Natural killer cell (primary cell): ENCODE measurements at regions not wholly inside any gene's neighbourhood (a gene's known extent, or its start where the extent isn't known, plus 50 kb on each side); places are given as distances from the start of the nearest gene placed in this dataset.

Experiments
- ATAC-seq, 3 donors: fragments of 150-1000 bp in 2 of 3; fragments of 200-7000 bp in 1 of 3; cut with Tn5 transposase; 1 replicate in 1 of 3; 2 replicates in 2 of 3; pipeline ENCODE4 v1.10.0; 2021; ENCODE audit warnings: mild to moderate bottlenecking in 2 of 3, moderate library complexity in 2 of 3
- DNase-seq, 2 donors: peaks; one replicate each; pipeline versions ENCODE4 v3.0.0 to v3.0.0-alpha.2; 2013 to 2021; ENCODE audit warnings: mixed read lengths in 1 of 2
- H3K27ac ChIP-seq: one replicate; pipeline ENCODE4 v1.5.1; 2013; ENCODE audit warnings: mild to moderate bottlenecking, low read length
- H3K27me3 ChIP-seq: one replicate; pipeline ENCODE4 v1.6.1; 2013; ENCODE audit warnings: low read length; ENCODE audit not compliant: control insufficient read depth, insufficient read depth
- H3K36me3 ChIP-seq: one replicate; pipeline ENCODE4 v1.6.1; 2013; ENCODE audit warnings: low read length; ENCODE audit not compliant: control insufficient read depth, insufficient read depth
- H3K4me1 ChIP-seq: one replicate; pipeline ENCODE4 v1.6.1; 2013; ENCODE audit warnings: low read length; ENCODE audit not compliant: control insufficient read depth, insufficient read depth
- H3K4me3 ChIP-seq: one replicate; pipeline ENCODE4 v1.5.1; 2013; ENCODE audit warnings: low read length
- H3K9me3 ChIP-seq: one replicate; pipeline ENCODE4 v1.6.1; 2013; ENCODE audit warnings: low read length; ENCODE audit not compliant: control insufficient read depth, insufficient read depth
- H3K27ac Mint-ChIP-seq, 2 donors: one replicate each; pipeline ENCODE4 v1.8.0; 2022; ENCODE audit warnings: mild to moderate bottlenecking in 2 of 2, mixed read lengths in 2 of 2, moderate library complexity in 1 of 2
- H3K27me3 Mint-ChIP-seq, 2 donors: one replicate each; pipeline ENCODE4 v1.8.0; 2022; ENCODE audit warnings: low read depth in 2 of 2, mixed read lengths in 2 of 2
- H3K36me3 Mint-ChIP-seq: one replicate; pipeline ENCODE4 v1.8.0; 2022; ENCODE audit warnings: mixed read lengths
- H3K4me1 Mint-ChIP-seq, 2 donors: one replicate each; pipeline ENCODE4 v1.8.0; 2022; ENCODE audit warnings: mixed read lengths in 2 of 2
- H3K4me3 Mint-ChIP-seq: one replicate; pipeline ENCODE4 v1.8.0; 2022; ENCODE audit warnings: mild to moderate bottlenecking, moderate library complexity, mixed read lengths
- H3K9me3 Mint-ChIP-seq, 2 donors: one replicate each; pipeline ENCODE4 v1.8.0; 2022; ENCODE audit warnings: mixed read lengths in 2 of 2
- CTCF ChIP-seq: fragments of 200-600 bp; IDR thresholded peaks from one replicate; pipeline ENCODE4 v1.8.0; 2022; ENCODE audit warnings: antibody characterized with exemption
- WGBS: methylation state at CpG from one replicate; pipeline ENCODE4 v1.1.7; 2013; ENCODE audit warnings: missing lambda C conversion rate; ENCODE audit not compliant: insufficient coverage; 5-methylcytosine and 5-hydroxymethylcytosine counted together
- intact Hi-C: fragments of 100-400 bp; cut with micrococcal nuclease; formaldehyde crosslinking; loops from one replicate; pipeline ENCODE4 v1.14.2; 2022

- no peak for DNase-seq
- Histone ChIP-seq H3K27me3 (no peaks in the 10 kb centered on the region), H3K27ac (no peak overlapping the region), H3K4me1 (no peaks in the 10 kb centered on the region), H3K4me3 (no peak overlapping the region), H3K36me3 (no peaks in the 10 kb centered on the region), H3K9me3 (peaks cover 68% of the 10 kb centered on the region)
- Mint-ChIP-seq H3K4me1 (no peaks in the 10 kb centered on the region), H3K27ac (no peak overlapping the region), H3K36me3 (peaks cover 10% of the 10 kb centered on the region), H3K4me3 (no peak overlapping the region), H3K9me3 (peaks cover 18 to 20% of the 10 kb centered on the region in 2 donors), H3K27me3 (no peaks in the 10 kb centered on the region)
- intact Hi-C loops = no loop called here
- WGBS = 39% methylated on average over 2 of the region's 2 CpGs
- no peak for TF ChIP-seq CTCF
- ATAC-seq = no peak
Measured at GRCh38 chr7:63045575-63045974, 953.1 kb upstream of the ZNF722 start.

- Histone ChIP-seq H3K9me3 (peaks cover 60% of the 10 kb centered on the region), H3K4me1 (no peaks in the 10 kb centered on the region), H3K27ac (no peak overlapping the region), H3K27me3 (no peaks in the 10 kb centered on the region), H3K36me3 (no peaks in the 10 kb centered on the region), H3K4me3 (no peak overlapping the region)
- Mint-ChIP-seq H3K4me1 (no peaks in the 10 kb centered on the region), H3K27me3 (no peaks in the 10 kb centered on the region), H3K27ac (no peak overlapping the region), H3K4me3 (no peak overlapping the region), H3K9me3 (peaks cover 18 to 23% of the 10 kb centered on the region in 2 donors), H3K36me3 (peaks cover 10% of the 10 kb centered on the region)
- DNase-seq (no peak), ATAC-seq (no peak)
- intact Hi-C loops = no loop called here
- WGBS = 91% methylated on average over 2 of the region's 3 CpGs
- TF ChIP-seq CTCF = no peak
Measured at GRCh38 chr7:63046612-63047011, 952.0 kb upstream of the ZNF722 start.

- no peak overlapping the region for H3K4me3 ChIP-seq
- H3K4me1 ChIP-seq = no peaks in the 10 kb centered on the region
- peaks cover 59% of the 10 kb centered on the region for H3K9me3 ChIP-seq
- H3K27me3 Mint-ChIP-seq = no peaks in the 10 kb centered on the region
- no peak overlapping the region for H3K4me3 Mint-ChIP-seq
- peaks cover 18 to 24% of the 10 kb centered on the region in 2 donors for H3K9me3 Mint-ChIP-seq
- no peak overlapping the region for H3K27ac ChIP-seq
- 84% methylated on average over 4 of the region's 4 CpGs for WGBS
- H3K36me3 ChIP-seq = no peaks in the 10 kb centered on the region
- no peak overlapping the region for H3K27ac Mint-ChIP-seq
- TF ChIP-seq CTCF = no peak
- peaks cover 10% of the 10 kb centered on the region for H3K36me3 Mint-ChIP-seq
- no peaks in the 10 kb centered on the region for H3K27me3 ChIP-seq
- intact Hi-C loops = no loop called here
- ATAC-seq (no peak), DNase-seq (no peak)
- no peaks in the 10 kb centered on the region for H3K4me1 Mint-ChIP-seq
Measured at GRCh38 chr7:63047061-63047460, 951.6 kb upstream of the ZNF722 start.

- no peak for TF ChIP-seq CTCF
- peaks cover 57% of the 10 kb centered on the region for H3K9me3 ChIP-seq
- H3K27ac Mint-ChIP-seq = no peak overlapping the region
Measured at GRCh38 chr7:63047546-63047945, 951.1 kb upstream of the ZNF722 start.

More at GRCh38 chr7:63047546-63047945, 951.1 kb upstream of the ZNF722 start:
- no peak overlapping the region for H3K4me3 ChIP-seq
- DNase-seq (no peak), ATAC-seq (no peak)
- H3K27me3 ChIP-seq = no peaks in the 10 kb centered on the region
- no peaks in the 10 kb centered on the region for H3K36me3 ChIP-seq
- 82% methylated on average over 3 of the region's 3 CpGs for whole genome bisulfite sequencing
- H3K36me3 Mint-ChIP-seq = peaks cover 10% of the 10 kb centered on the region
- H3K27ac ChIP-seq = no peak overlapping the region
- H3K9me3 Mint-ChIP-seq = peaks cover 15 to 19% of the 10 kb centered on the region in 2 donors
- H3K4me1 Mint-ChIP-seq = no peaks in the 10 kb centered on the region
- H3K4me3 Mint-ChIP-seq = no peak overlapping the region
- H3K27me3 Mint-ChIP-seq = no peaks in the 10 kb centered on the region
- intact Hi-C loops = no loop called here
- H3K4me1 ChIP-seq = no peaks in the 10 kb centered on the region
